Nephron progenitor cell (in vitro differentiated cells): ENCODE measurements at regions not wholly inside any gene's neighbourhood (a gene's known extent, or its start where the extent isn't known, plus 50 kb on each side); places are given as distances from the start of the nearest gene placed in this dataset.

ENCODE experiments used
- DNase-seq: peaks from one replicate; pipeline ENCODE4 v3.0.0; 2021
- H3K27ac Mint-ChIP-seq: 2 replicates; pipeline ENCODE4 v1.8.0; 2021; ENCODE audit warnings: mild to moderate bottlenecking, moderate library complexity, mixed read lengths
- H3K27me3 Mint-ChIP-seq: 2 replicates; pipeline ENCODE4 v1.8.0; 2021; ENCODE audit warnings: mild to moderate bottlenecking, low read depth, mixed read lengths; ENCODE audit not compliant: poor library complexity
- H3K36me3 Mint-ChIP-seq: 2 replicates; pipeline ENCODE4 v1.8.0; 2021; ENCODE audit warnings: low read depth, mixed read lengths
- H3K4me1 Mint-ChIP-seq: 2 replicates; pipeline ENCODE4 v1.8.0; 2021; ENCODE audit warnings: mixed read lengths
- H3K4me3 Mint-ChIP-seq: 2 replicates; pipeline ENCODE4 v1.8.0; 2021; ENCODE audit warnings: mild to moderate bottlenecking, moderate library complexity, mixed read lengths
- H3K9me3 Mint-ChIP-seq: 2 replicates; pipeline ENCODE4 v1.8.0; 2021; ENCODE audit warnings: mild to moderate bottlenecking, moderate library complexity, mixed read lengths
- TF ChIP-seq, protein P1 (sequence below): fragments of 200-600 bp; sonication (generic); IDR thresholded peaks from 2 replicates; pipeline ENCODE4 v1.5.0; 2021; ENCODE audit warnings: antibody characterized with exemption

GRCh38 chr2:41830600-41830999, 217.2 kb upstream of the PKDCC start:
- no peak for DNase-seq
- H3K27ac Mint-ChIP-seq, result no peak overlapping the region
- H3K4me1 Mint-ChIP-seq, result no peaks in the 10 kb centered on the region
- H3K9me3 Mint-ChIP-seq, result no peaks in the 10 kb centered on the region
- H3K4me3 Mint-ChIP-seq, result no peak overlapping the region
- H3K36me3 Mint-ChIP-seq, result no peaks in the 10 kb centered on the region
- TF ChIP-seq, protein P1, sequence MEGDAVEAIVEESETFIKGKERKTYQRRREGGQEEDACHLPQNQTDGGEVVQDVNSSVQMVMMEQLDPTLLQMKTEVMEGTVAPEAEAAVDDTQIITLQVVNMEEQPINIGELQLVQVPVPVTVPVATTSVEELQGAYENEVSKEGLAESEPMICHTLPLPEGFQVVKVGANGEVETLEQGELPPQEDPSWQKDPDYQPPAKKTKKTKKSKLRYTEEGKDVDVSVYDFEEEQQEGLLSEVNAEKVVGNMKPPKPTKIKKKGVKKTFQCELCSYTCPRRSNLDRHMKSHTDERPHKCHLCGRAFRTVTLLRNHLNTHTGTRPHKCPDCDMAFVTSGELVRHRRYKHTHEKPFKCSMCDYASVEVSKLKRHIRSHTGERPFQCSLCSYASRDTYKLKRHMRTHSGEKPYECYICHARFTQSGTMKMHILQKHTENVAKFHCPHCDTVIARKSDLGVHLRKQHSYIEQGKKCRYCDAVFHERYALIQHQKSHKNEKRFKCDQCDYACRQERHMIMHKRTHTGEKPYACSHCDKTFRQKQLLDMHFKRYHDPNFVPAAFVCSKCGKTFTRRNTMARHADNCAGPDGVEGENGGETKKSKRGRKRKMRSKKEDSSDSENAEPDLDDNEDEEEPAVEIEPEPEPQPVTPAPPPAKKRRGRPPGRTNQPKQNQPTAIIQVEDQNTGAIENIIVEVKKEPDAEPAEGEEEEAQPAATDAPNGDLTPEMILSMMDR, result no peak
- H3K27me3 Mint-ChIP-seq, result peaks cover 54% of the 10 kb centered on the region

GRCh38 chr2:41832218-41832617, 215.6 kb upstream of the PKDCC start:
- Mint-ChIP-seq H3K27ac (no peak overlapping the region), H3K4me1 (no peaks in the 10 kb centered on the region), H3K27me3 (peaks cover 59% of the 10 kb centered on the region), H3K9me3 (no peaks in the 10 kb centered on the region), H3K4me3 (no peak overlapping the region), H3K36me3 (no peaks in the 10 kb centered on the region)
- no peak for DNase-seq
- TF ChIP-seq, protein P1, result no peak

DNA sequence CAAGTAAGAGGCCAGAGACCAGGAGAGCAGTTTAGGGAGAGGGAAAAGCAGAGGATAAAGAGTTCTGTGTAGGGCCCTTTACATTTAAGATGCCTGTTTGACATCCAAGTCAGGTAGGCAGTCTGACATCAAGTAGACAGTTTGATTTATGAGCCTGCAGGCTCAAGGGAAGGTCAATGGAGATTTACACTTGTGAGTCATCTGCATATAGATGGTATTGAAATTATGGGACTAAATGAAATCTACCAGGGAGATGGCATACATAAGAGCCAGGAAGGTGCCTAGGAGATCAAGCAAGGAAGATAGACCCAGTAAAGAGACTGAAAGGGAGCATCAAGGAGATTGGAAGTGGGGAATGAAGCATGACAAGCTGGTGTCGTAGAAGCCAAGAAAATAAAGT, 212.4 kb upstream of the PKDCC start:
- Mint-ChIP-seq H3K27me3 (peaks cover 60% of the 10 kb centered on the region), H3K4me3 (no peak overlapping the region), H3K27ac (no peak overlapping the region), H3K9me3 (no peaks in the 10 kb centered on the region), H3K4me1 (no peaks in the 10 kb centered on the region), H3K36me3 (no peaks in the 10 kb centered on the region)
- TF ChIP-seq, protein P1, result no peak
- DNase-seq, result no peak

GRCh38 chr2:41836948-41837347, 210.9 kb upstream of the PKDCC start:
- H3K4me1 Mint-ChIP-seq, result peaks cover 6% of the 10 kb centered on the region
- H3K9me3 Mint-ChIP-seq, result no peaks in the 10 kb centered on the region
- no peaks in the 10 kb centered on the region for H3K36me3 Mint-ChIP-seq
- DNase-seq, result peak; percentile 80
- TF ChIP-seq, protein P1, result no peak
- H3K27ac Mint-ChIP-seq, result no peak overlapping the region
- no peak overlapping the region for H3K4me3 Mint-ChIP-seq
- H3K27me3 Mint-ChIP-seq, result peaks cover 60% of the 10 kb centered on the region

- H3K27me3 Mint-ChIP-seq, result peaks cover 60% of the 10 kb centered on the region
Measured at GRCh38 chr2:41837610-41838009, 210.2 kb upstream of the PKDCC start.

More at GRCh38 chr2:41837610-41838009, 210.2 kb upstream of the PKDCC start:
- Mint-ChIP-seq H3K9me3 (no peaks in the 10 kb centered on the region), H3K4me3 (no peak overlapping the region), H3K27ac (no peak overlapping the region), H3K4me1 (peaks cover 6% of the 10 kb centered on the region), H3K36me3 (no peaks in the 10 kb centered on the region)
- DNase-seq, result no peak
- TF ChIP-seq, protein P1, result no peak
